ENCODE measurements at regions not wholly inside any gene's neighbourhood (a gene's known extent, or its start where the extent isn't known, plus 50 kb on each side); places are given as distances from the start of the nearest gene placed in this dataset.
"Not testable (repeated sequence)": the region's sequence is repeated elsewhere in the genome, so short reads cannot be mapped to it uniquely, and the experiment has no call there.

DNA sequence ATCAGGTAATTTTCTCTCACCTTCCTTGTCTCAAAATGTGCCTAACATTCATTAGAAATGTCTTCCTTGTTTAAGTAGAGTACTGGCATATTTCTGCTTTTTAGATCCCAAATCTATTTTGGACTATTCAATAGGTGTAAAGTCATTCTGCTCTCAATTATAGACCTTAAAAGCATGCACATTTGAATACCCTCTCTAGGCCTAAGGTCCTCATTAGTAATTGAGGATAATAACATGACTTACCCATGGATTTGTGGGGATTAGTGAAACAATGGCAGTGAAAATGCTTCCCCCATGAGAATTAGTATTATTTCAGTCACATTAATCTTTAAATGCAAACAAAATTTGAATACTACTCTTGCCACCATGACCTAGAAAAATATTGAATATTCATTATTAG is 1073.0 kb upstream of the CELF2 start:
- H3K27ac ChIP-seq (ENCODE audit: low read length) = no peak overlapping the region
- intact Hi-C loops (cut with DNase I) = no loop called here
- no peak overlapping the region for H3K4me3 ChIP-seq (ENCODE audit: low read length)
- ATAC-seq (no peak), DNase-seq (no peak)
- no peaks in the 10 kb centered on the region for H3K27me3 ChIP-seq (ENCODE audit: control insufficient read depth, insufficient read depth)
- no peaks in the 10 kb centered on the region for H3K4me1 ChIP-seq (ENCODE audit: control insufficient read depth, insufficient read depth, low read length)
- no peaks in the 10 kb centered on the region for H3K9me3 ChIP-seq (ENCODE audit: control insufficient read depth, low read length)

DNA sequence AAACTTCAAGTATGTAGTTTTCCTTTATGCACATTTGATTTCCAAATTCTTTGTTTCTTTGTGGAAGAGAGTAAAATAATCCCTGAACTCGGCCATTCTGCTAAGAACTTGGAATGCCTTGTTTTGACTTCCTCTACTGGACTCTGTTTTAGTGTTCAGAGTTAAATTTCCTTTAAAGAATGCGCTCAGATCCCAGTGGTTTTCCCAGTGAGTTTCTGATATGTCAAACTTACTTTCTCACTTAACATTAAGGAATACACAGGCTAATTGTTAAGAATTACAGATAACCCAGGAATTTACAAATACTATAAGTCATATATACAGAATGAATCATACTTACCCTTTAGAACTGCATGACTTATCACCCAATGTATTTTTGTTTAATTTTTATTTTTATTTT is 1067.6 kb upstream of the CELF2 start:
- intact Hi-C loops (cut with DNase I) = no loop called here
- no peak overlapping the region for H3K4me3 ChIP-seq (ENCODE audit: low read length)
- H3K4me1 ChIP-seq (ENCODE audit: control insufficient read depth, insufficient read depth, low read length) = no peaks in the 10 kb centered on the region
- no peak overlapping the region for H3K27ac ChIP-seq (ENCODE audit: low read length)
- H3K27me3 ChIP-seq (ENCODE audit: control insufficient read depth, insufficient read depth) = no peaks in the 10 kb centered on the region
- no peak for ATAC-seq
- no peak for DNase-seq
- WGBS = 51% methylated on average over 2 of the region's 2 CpGs
- H3K9me3 ChIP-seq (ENCODE audit: control insufficient read depth, low read length) = no peaks in the 10 kb centered on the region

- Histone ChIP-seq H3K4me3 (ENCODE audit: low read length) (no peak overlapping the region), H3K4me1 (ENCODE audit: control insufficient read depth, insufficient read depth, low read length) (no peaks in the 10 kb centered on the region), H3K27me3 (ENCODE audit: control insufficient read depth, insufficient read depth) (no peaks in the 10 kb centered on the region), H3K9me3 (ENCODE audit: control insufficient read depth, low read length) (no peaks in the 10 kb centered on the region), H3K27ac (ENCODE audit: low read length) (no peak overlapping the region)
- 57% methylated on average over 1 of the region's 1 CpG for WGBS
- DNase-seq (no peak), ATAC-seq (no peak)
- intact Hi-C loops (cut with DNase I) = no loop called here
These were observed 1066.0 kb upstream of the CELF2 start for GRCh38 chr10:9951481-9952257.

- no peak overlapping the region for H3K27ac ChIP-seq (ENCODE audit: low read length)
- H3K4me1 ChIP-seq (ENCODE audit: control insufficient read depth, insufficient read depth, low read length) = no peaks in the 10 kb centered on the region
- H3K4me3 ChIP-seq (ENCODE audit: low read length) = no peak overlapping the region
- ATAC-seq = no peak
- intact Hi-C loops (cut with DNase I) = no loop called here
- WGBS = 63% methylated on average over 1 of the region's 1 CpG
- H3K27me3 ChIP-seq (ENCODE audit: control insufficient read depth, insufficient read depth) = no peaks in the 10 kb centered on the region
- H3K9me3 ChIP-seq (ENCODE audit: control insufficient read depth, low read length) = no peaks in the 10 kb centered on the region
- DNase-seq = no peak
These were observed 1060.3 kb upstream of the CELF2 start for GRCh38 chr10:9957351-9957750.

GRCh38 chr10:9957876-9958275 is 1059.8 kb upstream of the CELF2 start:
- H3K27ac ChIP-seq (ENCODE audit: low read length); intact Hi-C loops (cut with DNase I); H3K4me3 ChIP-seq (ENCODE audit: low read length); H3K4me1 ChIP-seq (ENCODE audit: control insufficient read depth, insufficient read depth, low read length); DNase-seq; H3K27me3 ChIP-seq (ENCODE audit: control insufficient read depth, insufficient read depth); ATAC-seq; H3K9me3 ChIP-seq (ENCODE audit: control insufficient read depth, low read length): not testable (repeated sequence)
- 66% methylated on average over 6 of the region's 6 CpGs for WGBS

DNA sequence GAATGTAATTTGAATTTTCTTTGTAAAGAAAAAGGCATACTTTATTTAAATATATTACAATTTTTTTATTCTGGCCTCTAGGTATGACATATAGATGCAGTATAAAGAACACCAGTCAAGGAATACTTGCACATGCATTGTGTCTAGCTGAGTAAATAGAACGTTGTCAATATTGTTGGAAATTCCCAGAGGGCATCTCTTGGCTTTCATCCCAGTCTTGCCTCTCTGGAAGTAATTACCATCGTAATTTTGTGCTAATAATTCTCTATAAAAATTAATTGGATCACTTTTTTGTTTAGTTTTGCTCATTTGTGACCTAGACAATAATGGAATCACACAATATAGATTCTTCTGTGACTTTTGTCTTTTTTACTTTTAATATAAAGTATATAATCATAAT is 1052.3 kb upstream of the CELF2 start:
- H3K4me3 ChIP-seq (ENCODE audit: low read length) = no peak overlapping the region
- no peaks in the 10 kb centered on the region for H3K4me1 ChIP-seq (ENCODE audit: control insufficient read depth, insufficient read depth, low read length)
- no peaks in the 10 kb centered on the region for H3K27me3 ChIP-seq (ENCODE audit: control insufficient read depth, insufficient read depth)
- no peaks in the 10 kb centered on the region for H3K9me3 ChIP-seq (ENCODE audit: control insufficient read depth, low read length)
- WGBS = 34% methylated on average over 2 of the region's 2 CpGs
- H3K27ac ChIP-seq (ENCODE audit: low read length) = no peak overlapping the region
- DNase-seq = no peak
- intact Hi-C loops (cut with DNase I) = no loop called here
- ATAC-seq = no peak

DNA sequence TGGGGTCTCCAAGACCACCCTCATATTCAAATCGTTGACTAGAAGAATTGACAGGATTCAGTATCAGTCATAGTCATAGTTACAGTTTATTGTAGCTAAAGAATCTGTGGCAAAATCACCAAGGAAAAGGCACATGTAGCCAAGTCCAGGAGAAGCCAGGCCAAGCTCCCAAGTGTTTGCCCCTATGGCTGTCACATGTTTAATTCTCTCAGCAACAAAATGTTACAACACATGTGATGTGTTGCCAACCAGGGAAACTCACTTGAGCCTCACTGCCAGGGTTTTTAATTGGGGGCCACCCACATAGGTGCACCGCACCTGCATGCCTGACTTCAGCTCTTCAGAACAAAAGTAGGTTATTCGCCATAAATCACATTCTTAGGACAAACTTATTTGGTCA is 1030.9 kb upstream of the CELF2 start:
- H3K27ac ChIP-seq (ENCODE audit: low read length) = no peak overlapping the region
- no peak overlapping the region for H3K4me3 ChIP-seq (ENCODE audit: low read length)
- H3K9me3 ChIP-seq (ENCODE audit: control insufficient read depth, low read length) = no peaks in the 10 kb centered on the region
- intact Hi-C loops (cut with DNase I) = no loop called here
- WGBS = 90% methylated on average over 3 of the region's 3 CpGs
- ATAC-seq (no peak), DNase-seq (no peak)
- no peaks in the 10 kb centered on the region for H3K27me3 ChIP-seq (ENCODE audit: control insufficient read depth, insufficient read depth)
- H3K4me1 ChIP-seq (ENCODE audit: control insufficient read depth, insufficient read depth, low read length) = no peaks in the 10 kb centered on the region

DNA sequence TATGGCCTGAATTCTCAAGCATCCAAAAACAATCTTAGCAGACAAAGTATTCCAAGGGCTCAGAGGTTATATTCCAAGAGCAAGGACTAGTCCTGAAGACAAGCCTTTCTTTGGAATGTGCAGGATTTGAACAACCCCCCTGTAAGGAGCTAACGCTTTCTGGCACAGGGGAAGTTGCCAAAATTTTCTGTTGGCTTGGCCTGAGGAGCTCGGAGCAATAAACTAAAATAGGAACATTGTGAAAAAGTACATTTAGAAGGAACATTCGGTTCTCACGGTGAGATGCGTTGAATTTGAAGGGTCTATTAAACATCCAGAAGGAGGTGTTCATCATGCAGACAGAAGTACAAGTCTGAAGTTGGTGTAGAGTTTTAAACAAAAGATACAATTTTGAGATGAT is 1030.5 kb upstream of the CELF2 start:
- WGBS = 70% methylated on average over 5 of the region's 5 CpGs
- H3K9me3 ChIP-seq (ENCODE audit: control insufficient read depth, low read length) = no peaks in the 10 kb centered on the region
- intact Hi-C loops (cut with DNase I) = no loop called here
- DNase-seq = no peak
- peaks cover under 1% of the 10 kb centered on the region for H3K27me3 ChIP-seq (ENCODE audit: control insufficient read depth, insufficient read depth)
- ATAC-seq = no peak
- H3K4me1 ChIP-seq (ENCODE audit: control insufficient read depth, insufficient read depth, low read length) = no peaks in the 10 kb centered on the region
- no peak overlapping the region for H3K27ac ChIP-seq (ENCODE audit: low read length)
- H3K4me3 ChIP-seq (ENCODE audit: low read length) = no peak overlapping the region

GRCh38 chr10:9992661-9993060 is 1025.0 kb upstream of the CELF2 start:
- H3K27me3 ChIP-seq (ENCODE audit: control insufficient read depth, insufficient read depth) = peaks cover 2% of the 10 kb centered on the region
- H3K4me3 ChIP-seq (ENCODE audit: low read length) = no peak overlapping the region
- no peaks in the 10 kb centered on the region for H3K4me1 ChIP-seq (ENCODE audit: control insufficient read depth, insufficient read depth, low read length)
- intact Hi-C loops (cut with DNase I) = loop anchor here in 1 of 4 donors (2.0 kb wide), 1 partner anchor 54 kb away; no protein-coding TSS in a partner anchor
- ATAC-seq (no peak), DNase-seq (peak in 1 of 3 donors; percentile 50)
- no peaks in the 10 kb centered on the region for H3K9me3 ChIP-seq (ENCODE audit: control insufficient read depth, low read length)
- no peak overlapping the region for H3K27ac ChIP-seq (ENCODE audit: low read length)
- 29% methylated on average over 11 of the region's 11 CpGs for WGBS

DNA sequence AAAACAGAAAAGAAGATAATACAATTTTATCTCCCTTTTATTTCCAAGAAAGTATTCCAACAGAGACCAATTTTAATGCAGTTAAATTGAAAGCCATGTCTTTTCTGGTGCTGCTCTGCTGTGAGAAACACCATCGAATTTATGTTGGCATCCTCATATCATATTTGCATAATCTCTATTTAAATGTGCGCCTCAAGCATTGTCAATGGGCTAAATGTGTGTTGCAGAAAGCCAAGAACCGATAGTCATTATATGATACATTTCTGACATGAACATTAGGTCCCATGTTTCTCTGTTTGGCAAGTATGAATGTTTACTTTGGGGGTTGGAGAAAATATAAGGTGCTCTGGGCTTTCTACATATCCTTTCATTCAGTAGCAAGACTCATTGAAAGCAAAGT is 1023.5 kb upstream of the CELF2 start:
- intact Hi-C loops (cut with DNase I) = no loop called here
- ATAC-seq = no peak
- Histone ChIP-seq H3K4me3 (ENCODE audit: low read length) (no peak overlapping the region), H3K4me1 (ENCODE audit: control insufficient read depth, insufficient read depth, low read length) (no peaks in the 10 kb centered on the region), H3K27ac (ENCODE audit: low read length) (no peak overlapping the region), H3K27me3 (ENCODE audit: control insufficient read depth, insufficient read depth) (peaks cover 2% of the 10 kb centered on the region), H3K9me3 (ENCODE audit: control insufficient read depth, low read length) (no peaks in the 10 kb centered on the region)
- DNase-seq = no peak
- 52% methylated on average over 3 of the region's 3 CpGs for WGBS

- Histone ChIP-seq H3K4me1 (ENCODE audit: control insufficient read depth, insufficient read depth, low read length) (no peaks in the 10 kb centered on the region), H3K9me3 (ENCODE audit: control insufficient read depth, low read length) (no peaks in the 10 kb centered on the region), H3K27ac (ENCODE audit: low read length) (no peak overlapping the region), H3K27me3 (ENCODE audit: control insufficient read depth, insufficient read depth) (no peaks in the 10 kb centered on the region), H3K4me3 (ENCODE audit: low read length) (no peak overlapping the region)
- intact Hi-C loops (cut with DNase I) = no loop called here
- no peak for DNase-seq
- 70% methylated on average over 5 of the region's 5 CpGs for WGBS
- no peak for ATAC-seq
These were observed 1018.0 kb upstream of the CELF2 start for GRCh38 chr10:9999627-10000026.

DNA sequence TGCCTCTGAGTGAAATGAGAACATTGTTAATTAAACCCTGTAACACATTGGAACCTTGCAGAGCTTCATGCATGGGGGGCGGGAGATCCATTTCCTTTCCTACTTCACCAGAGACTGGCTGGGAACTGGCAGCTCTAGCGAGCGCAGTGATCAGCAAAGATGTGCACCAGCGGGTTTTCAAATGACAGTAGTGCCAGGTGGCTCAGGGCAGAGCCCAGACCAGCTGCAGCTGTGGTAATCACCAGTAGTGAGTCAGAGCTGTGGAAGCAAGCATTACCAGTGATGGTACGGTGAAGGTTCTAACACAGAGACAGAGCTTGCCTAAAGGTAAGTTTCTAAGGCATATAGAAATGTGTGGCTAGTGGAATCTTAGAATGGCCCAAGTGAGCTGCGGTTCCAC is 1009.7 kb upstream of the CELF2 start:
- DNase-seq (no peak), ATAC-seq (no peak)
- no peaks in the 10 kb centered on the region for H3K9me3 ChIP-seq (ENCODE audit: control insufficient read depth, low read length)
- H3K4me3 ChIP-seq (ENCODE audit: low read length) = no peak overlapping the region
- H3K4me1 ChIP-seq (ENCODE audit: control insufficient read depth, insufficient read depth, low read length) = no peaks in the 10 kb centered on the region
- WGBS = 90% methylated on average over 6 of the region's 6 CpGs
- intact Hi-C loops (cut with DNase I) = no loop called here
- no peak overlapping the region for H3K27ac ChIP-seq (ENCODE audit: low read length)
- H3K27me3 ChIP-seq (ENCODE audit: control insufficient read depth, insufficient read depth) = no peaks in the 10 kb centered on the region

All from right cardiac atrium (tissue), 5 donors.